GM19463 (cell line): ENCODE measurements at regions not wholly inside any gene's neighbourhood (a gene's known extent, or its start where the extent isn't known, plus 50 kb on each side); places are given as distances from the start of the nearest gene placed in this dataset.

Source experiments
- ATAC-seq: cut with Tn5 transposase; IDR thresholded peaks from one replicate; pipeline ENCODE4 v1.9.1; 2021; ENCODE audit warnings: mild to moderate bottlenecking, moderate library complexity; ENCODE audit not compliant: unreplicated experiment

DNA sequence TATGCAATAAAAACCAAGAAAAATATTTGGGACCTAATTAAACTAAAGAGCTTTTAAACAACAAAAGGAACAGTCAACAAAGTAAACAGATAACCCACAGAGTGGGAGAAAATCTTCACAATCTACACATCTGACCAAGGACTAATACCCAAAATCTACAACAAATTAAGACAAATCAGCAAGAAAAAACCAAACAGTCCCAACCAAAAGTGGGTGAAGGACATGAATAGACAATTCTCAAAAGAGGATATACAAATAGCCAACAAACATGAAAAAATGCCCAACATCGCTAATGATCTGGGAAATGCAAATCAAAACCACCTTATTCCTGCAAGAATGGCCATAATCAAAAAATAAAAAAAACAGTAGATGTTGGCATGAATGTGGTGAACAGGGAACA, 250.1 kb downstream of the C1D start:
- no peak for ATAC-seq

DNA sequence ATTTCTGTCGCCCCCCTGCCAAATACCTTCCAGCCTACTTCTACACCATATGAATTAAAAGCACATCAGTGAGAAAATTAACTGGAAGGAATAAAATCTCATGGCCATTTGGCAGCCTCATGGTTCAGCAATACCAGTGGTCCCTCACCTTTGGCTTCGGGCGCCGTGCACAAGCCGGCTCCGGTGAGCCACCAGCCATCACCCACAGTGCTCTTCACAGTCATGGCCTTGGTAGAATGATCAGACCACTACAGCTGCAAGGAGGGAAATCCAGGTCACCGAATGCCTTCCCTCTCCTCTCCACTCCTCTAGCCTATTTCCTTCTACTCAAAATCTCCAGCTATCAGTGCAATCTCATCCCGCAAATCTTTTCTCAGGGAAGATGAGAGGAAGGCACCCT, 239.1 kb downstream of the C1D start:
- no peak for ATAC-seq

- no peak for ATAC-seq
Measured at GRCh38 chr2:67824186-67824585, 238.6 kb downstream of the C1D start.

DNA sequence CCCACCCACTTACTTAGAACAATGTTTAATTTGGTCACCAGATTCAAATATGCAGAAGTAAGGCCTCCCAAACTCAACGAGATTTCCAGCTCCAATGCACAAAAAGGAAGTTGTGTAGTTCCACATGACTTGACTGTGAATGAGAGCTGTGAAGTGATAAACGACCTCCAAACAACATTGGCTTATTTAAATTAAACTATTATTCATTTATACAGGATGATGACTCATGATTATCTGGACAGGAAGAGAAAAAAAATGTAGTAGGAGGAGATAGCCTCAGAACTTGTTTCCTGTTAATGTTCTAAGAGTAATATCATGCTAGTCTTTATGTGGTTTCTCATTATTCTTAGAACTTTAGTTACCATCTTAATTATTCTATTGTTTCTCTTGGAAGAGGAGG, 237.3 kb downstream of the C1D start:
- no peak for ATAC-seq

GRCh38 chr2:67828066-67828465, 234.7 kb downstream of the C1D start:
- ATAC-seq: no peak

DNA sequence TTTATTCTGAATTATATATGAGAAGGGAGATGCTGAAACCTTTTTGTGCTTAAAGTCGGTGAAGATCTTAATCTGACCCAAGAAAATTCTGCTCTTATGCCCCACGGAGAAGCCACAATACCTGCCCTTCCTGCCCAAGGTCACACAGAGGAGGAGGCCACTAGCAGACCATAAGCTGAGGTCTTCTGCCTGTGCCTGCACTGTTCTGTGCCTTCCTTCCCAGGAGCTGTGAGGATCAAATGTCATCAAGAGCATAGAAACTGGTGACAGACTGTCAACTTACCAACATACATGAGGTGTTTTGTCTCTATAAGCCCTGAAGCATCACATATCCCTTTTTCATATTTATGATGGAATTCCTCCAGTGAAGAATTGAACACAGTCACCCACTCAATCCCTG, 233.3 kb downstream of the C1D start:
- ATAC-seq: no peak

GRCh38 chr2:67833632-67834031, 229.2 kb downstream of the C1D start:
- no peak for ATAC-seq

DNA sequence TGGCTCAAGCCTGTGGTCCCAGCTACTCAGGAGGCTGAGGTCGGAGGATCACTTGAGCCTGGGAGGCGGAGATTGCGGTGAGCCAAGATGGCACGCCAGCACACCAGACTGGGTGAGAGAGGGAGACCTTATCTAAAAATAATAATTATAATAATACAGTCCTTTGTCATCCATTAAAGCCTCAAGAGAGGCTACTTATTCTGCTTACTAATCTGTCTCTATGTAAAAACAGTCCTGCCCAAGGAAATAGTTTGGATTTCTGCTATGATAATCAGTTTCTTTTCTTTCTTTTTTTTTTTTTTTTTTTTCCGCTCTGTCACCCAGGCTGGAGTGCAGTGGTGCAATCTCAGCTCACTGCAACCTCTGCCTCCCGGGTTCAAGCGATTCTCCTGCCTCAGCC, 228.3 kb downstream of the C1D start:
- ATAC-seq: no peak

DNA sequence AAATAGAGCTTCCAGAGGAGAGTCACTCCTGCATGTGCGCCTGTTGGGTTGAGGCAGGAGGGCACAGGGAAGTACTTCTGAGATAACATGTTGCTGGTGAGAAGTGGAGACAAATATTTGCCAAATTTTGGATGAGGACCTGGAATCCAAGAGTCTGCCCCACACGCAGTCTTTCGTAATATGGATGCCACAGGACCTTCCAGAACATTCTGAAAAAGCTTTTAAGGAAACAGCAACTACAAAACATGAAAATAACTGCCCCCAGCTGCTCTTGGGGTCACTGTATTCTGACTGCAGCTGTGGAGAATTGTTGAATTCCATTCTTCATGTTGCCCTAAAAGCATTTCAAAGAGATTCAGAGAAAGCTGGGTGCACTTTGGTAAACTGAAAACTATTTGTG, 227.5 kb downstream of the C1D start:
- ATAC-seq: no peak

DNA sequence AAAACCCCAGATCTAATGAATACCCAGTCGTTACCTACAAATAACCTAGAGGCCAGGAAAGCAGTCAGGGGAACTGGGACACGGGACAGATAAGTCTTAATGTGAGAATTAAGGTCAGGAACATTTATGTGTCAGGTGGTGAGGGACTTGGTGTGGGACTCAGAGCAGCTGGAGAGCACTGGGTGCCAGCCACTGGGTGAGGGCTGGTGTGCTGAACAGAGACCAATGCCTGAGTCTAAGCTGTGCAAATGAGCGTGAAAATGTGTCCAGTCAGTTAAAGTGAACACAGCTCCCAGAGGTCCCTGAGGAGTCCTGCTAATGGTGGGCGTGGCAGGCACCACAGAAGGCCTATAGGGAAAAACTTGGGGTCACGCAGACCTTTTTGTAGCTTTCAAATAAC, 225.9 kb downstream of the C1D start:
- no peak for ATAC-seq

DNA sequence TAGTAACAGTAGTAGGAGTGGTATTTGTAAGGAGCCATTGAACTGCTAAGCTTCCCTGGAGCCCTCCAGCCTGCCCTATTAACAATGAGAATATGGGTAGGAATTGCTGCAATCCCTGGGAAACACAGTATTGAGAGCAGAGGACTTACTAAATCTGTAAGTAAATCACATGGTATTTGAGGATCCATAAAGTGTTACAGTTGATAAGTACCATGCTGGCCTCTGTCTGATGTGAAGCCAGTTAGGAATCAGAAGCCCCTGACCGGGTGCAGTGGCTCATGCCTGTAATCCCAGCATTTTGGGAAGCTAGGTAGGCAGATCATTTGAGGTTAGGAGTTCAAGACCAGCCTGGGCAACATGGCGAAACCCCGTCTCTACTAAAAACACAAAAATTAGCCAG, 224.6 kb downstream of the C1D start:
- ATAC-seq: no peak

DNA sequence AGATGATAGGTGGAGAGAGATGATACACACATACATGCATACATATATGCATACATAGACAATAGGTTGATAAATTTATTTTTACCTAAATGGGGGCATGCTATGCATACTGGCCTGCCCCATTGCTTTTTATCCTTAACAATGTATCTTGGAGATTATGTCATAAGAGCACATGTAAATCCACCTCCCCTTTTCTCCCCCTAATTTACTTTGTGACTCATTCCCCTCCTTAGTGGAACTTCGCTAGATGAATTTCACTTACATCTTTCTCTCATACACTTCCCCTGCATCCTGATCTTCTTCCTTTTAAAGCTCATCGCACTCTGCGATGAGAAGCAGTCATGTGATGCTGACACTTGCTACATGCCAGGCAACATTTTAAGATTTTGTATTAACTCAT, 223.6 kb downstream of the C1D start:
- ATAC-seq: no peak

DNA sequence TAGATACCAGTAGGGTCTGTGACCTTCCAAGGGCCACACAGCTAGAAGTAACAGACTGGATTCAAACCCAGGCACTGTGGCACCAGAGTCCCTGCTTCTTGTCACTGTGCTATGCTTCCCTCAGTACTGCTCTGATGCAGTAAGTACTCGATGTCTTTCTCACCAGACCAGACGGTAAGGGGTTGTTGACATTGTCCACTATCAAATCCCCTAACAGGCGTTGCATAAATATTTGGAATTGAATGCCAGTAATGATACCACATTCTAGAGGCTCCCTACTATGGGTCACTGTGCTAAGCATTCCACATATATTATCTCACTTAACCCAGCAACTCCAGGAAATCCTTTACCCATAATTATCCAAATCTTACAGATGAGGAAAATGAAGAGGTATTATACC, 223.1 kb downstream of the C1D start:
- ATAC-seq: no peak

GRCh38 chr2:67840460-67841068, 222.2 kb downstream of the C1D start:
- peak; percentile 85 for ATAC-seq

GRCh38 chr2:67841711-67842110, 221.1 kb downstream of the C1D start:
- no peak for ATAC-seq

GRCh38 chr2:67842375-67842959, 220.3 kb downstream of the C1D start:
- ATAC-seq: no peak

DNA sequence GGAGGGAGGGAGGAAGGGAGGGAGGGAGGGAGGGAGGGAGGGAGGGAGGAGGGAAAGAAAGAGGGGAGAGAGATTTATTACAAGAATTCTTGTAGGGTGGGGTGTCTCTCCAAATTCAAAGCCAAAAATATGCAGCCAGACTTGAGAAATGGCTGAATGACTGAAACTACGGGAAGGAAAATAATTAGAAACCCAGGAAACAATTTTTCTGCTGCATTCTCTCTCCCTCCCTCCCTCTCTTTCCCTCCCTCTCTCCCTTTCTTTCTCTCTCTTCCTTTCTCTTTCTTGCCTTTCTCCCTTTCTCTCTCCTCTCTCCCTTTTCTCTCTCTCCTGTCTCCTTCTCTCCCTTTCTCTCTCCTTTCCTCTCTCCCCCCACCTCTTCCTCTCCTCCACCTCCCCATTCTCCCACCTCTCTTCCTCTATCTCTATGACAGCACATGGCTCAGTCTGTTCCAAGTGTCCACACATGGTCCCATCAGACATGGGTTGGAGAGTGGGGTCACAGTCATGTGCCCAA, 218.7 kb downstream of the C1D start:
- ATAC-seq: no peak

DNA sequence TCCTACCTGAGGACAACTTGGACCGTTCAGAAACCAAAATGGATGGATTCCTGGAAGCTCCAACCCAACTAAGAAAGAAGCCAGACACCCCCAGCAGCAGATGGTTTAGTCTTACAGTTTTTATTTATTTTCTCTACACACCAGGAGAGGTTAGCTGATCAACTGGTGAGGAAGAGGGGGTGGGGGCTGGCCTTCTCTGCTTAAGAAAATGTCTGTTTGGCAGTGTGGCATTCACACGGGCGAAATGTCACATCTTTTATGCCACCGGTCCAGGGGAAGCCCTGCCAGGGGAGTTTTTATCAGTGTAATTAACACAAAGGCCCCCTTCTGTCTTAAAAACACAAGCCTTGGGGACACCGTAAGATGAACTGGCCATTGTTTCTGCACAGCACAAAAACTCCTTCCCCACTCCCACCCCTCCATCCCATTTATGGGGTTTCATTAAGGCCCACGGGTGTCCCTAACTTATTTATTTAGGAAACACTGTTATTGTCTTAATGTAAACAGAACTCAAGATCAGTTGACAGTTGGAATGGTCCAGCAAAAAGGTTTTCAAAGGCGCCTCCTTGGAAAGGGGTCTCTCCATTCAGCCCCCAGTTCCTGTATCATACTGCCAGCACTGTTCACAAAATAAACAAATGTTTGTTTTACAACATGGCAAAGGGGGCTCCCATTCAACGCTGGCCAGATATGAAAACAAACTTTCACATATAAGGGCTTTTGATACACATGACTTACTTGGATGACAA, 217.0 kb downstream of the C1D start:
- no peak for ATAC-seq

DNA sequence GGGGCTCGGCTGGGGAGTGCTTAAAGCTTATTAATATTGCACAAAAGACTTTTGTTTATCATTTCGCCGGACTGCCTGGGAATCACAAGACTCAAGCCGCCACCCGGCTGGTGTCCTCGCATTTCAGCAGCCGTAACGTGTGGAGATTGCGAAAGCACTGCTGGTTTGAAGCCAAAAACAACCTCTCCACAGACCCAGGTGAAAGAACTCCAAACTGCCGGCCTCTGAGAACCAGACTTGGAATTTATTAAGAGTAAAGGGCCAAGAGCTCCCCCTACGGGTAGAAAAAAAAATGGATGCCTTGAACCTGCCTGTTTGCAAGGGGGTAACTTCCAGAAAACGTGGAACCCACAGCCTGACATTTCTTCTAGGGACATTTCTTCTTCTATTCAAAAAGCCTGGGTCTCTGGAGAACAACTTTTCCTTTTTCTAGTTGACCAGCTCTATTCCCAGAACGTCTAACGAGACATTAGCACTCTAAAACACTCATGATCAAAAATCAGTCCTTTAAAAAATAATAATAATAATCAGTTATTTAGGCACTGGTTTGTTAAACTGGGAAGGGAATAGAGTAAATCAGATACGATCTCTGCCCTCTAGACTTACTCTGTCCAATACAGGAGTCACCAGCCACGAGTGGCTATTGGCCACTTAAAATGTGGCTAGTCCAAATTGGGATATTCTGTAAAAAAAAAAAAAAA, 216.3 kb downstream of the C1D start:
- no peak for ATAC-seq

DNA sequence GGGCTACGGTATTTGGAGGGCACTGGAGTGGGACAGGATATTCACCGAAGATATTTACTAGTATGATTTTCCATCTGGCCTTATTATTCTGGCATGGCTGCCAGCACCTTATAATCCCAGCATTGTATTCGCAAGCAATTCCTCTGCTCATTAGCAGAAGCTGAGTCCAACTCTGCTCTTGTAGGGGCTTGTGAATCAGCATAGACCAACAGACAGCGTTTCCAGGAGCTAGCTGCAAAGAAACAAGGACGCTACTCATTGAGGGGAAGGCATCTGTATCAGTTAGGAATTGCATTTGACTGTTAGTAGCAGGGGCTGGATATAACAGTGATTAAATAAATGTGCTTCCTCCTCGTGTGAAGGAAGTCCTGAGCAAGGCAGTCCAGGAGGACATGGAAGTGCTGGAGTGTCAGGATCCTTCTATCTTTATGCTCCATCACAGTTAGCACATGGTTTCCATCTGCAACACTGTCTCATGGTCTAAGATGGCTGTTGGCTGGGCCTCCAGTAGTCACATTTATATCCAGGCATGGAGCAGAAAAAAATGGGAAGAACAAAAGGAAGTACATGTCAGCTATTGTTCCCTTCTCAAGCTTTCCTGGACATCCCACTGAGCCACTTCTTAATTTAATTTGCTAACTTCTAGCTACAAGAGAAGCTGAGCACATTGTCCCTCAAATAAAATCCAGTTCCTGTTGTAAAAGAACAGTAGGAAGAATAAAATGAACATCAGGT, 214.1 kb downstream of the C1D start:
- no peak for ATAC-seq

DNA sequence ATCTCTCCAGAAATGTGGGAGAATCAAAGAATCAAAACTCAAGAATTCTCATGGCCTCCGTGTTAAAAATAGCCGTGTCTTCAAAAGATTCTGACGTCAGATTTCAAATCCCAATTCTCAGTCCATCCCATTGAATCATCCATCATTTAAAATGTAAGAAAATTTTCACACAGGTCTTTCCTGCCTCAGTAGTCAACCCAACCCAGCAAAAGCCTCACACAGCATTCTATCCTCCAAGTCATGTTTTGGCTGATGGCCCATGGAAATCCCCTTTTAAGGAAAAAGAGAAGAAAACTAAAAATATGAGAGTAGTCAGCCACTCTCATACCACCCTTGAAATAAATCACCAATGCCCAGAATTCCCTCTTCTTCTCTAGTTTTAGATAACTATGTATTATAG, 211.8 kb downstream of the C1D start:
- ATAC-seq: no peak
